ENCODE measurements at regions not wholly inside any gene's neighbourhood (a gene's known extent, or its start where the extent isn't known, plus 50 kb on each side); places are given as distances from the start of the nearest gene placed in this dataset.

GRCh38 chr22:22050141-22050775 is 67.7 kb upstream of the TOP3B start:
- TF ChIP-seq EP300 (conservative IDR thresholded peaks at IDR 0.05; ENCODE audit: poor library complexity, severe bottlenecking) (no peak), CTCF (IDR thresholded peaks at IDR 0.05; ENCODE audit: poor library complexity, severe bottlenecking) (no peak), POLR2AphosphoS5 (IDR thresholded peaks at IDR 0.05) (no peak), TAF1 (IDR thresholded peaks at IDR 0.05; ENCODE audit: low read depth) (no peak), EZH2 (IDR thresholded peaks at IDR 0.05; ENCODE audit: borderline replicate concordance, insufficient read depth, low read length, poor library complexity, severe bottlenecking) (no peak), SMC3 (conservative IDR thresholded peaks at IDR 0.05; ENCODE audit: poor library complexity) (no peak), RAD21 (conservative IDR thresholded peaks at IDR 0.05) (no peak)
- TF ChIP-seq, protein P1, sequence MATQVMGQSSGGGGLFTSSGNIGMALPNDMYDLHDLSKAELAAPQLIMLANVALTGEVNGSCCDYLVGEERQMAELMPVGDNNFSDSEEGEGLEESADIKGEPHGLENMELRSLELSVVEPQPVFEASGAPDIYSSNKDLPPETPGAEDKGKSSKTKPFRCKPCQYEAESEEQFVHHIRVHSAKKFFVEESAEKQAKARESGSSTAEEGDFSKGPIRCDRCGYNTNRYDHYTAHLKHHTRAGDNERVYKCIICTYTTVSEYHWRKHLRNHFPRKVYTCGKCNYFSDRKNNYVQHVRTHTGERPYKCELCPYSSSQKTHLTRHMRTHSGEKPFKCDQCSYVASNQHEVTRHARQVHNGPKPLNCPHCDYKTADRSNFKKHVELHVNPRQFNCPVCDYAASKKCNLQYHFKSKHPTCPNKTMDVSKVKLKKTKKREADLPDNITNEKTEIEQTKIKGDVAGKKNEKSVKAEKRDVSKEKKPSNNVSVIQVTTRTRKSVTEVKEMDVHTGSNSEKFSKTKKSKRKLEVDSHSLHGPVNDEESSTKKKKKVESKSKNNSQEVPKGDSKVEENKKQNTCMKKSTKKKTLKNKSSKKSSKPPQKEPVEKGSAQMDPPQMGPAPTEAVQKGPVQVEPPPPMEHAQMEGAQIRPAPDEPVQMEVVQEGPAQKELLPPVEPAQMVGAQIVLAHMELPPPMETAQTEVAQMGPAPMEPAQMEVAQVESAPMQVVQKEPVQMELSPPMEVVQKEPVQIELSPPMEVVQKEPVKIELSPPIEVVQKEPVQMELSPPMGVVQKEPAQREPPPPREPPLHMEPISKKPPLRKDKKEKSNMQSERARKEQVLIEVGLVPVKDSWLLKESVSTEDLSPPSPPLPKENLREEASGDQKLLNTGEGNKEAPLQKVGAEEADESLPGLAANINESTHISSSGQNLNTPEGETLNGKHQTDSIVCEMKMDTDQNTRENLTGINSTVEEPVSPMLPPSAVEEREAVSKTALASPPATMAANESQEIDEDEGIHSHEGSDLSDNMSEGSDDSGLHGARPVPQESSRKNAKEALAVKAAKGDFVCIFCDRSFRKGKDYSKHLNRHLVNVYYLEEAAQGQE (IDR thresholded peaks at IDR 0.05; ENCODE audit: borderline replicate concordance) = no peak
